Activated T-cell treated with anti-CD3 and anti-CD28 coated beads, Interleukin-2, amount 50 U/mL, for 72 hours (primary cell): ENCODE measurements at regions not wholly inside any gene's neighbourhood (a gene's known extent, or its start where the extent isn't known, plus 50 kb on each side); places are given as distances from the start of the nearest gene placed in this dataset.

Experiments
- ATAC-seq, 2 donors: fragments of 150-1000 bp; cut with Tn5 transposase; replicated peaks in 1 of 2; 2 replicates each; pipeline ENCODE4 v1.10.0; 2021; ENCODE audit warnings: moderate library complexity in 2 of 2, mild to moderate bottlenecking in 1 of 2
- DNase-seq, 2 donors: peaks; one replicate each; pipeline ENCODE4 v3.0.0; 2021 to 2022; ENCODE audit warnings: mixed read lengths in 1 of 2
- H3K27ac Mint-ChIP-seq: one replicate; pipeline ENCODE4 v1.8.0; 2022; ENCODE audit warnings: mild to moderate bottlenecking, moderate library complexity, mixed read lengths
- H3K27me3 Mint-ChIP-seq: one replicate; pipeline ENCODE4 v1.8.0; 2022; ENCODE audit warnings: low read depth, mixed read lengths
- H3K36me3 Mint-ChIP-seq, 2 donors: one replicate each; pipeline ENCODE4 v1.8.0; 2022; ENCODE audit warnings: mixed read lengths in 2 of 2, mild to moderate bottlenecking in 1 of 2; ENCODE audit not compliant: insufficient read depth in 2 of 2
- H3K4me1 Mint-ChIP-seq: one replicate; pipeline ENCODE4 v1.8.0; 2022; ENCODE audit warnings: low read depth, mixed read lengths
- H3K4me3 Mint-ChIP-seq, 2 donors: one replicate each; pipeline ENCODE4 v1.8.0; 2022; ENCODE audit warnings: mild to moderate bottlenecking in 2 of 2, mixed read lengths in 2 of 2, moderate library complexity in 2 of 2
- H3K9me3 Mint-ChIP-seq, 2 donors: one replicate each; pipeline ENCODE4 v1.8.0; 2022; ENCODE audit warnings: mixed read lengths in 2 of 2

GRCh38 chr14:71523630-71524319, 408.5 kb upstream of the RGS6 start:
- peaks cover 30% of the 10 kb centered on the region for H3K4me1 Mint-ChIP-seq
- H3K27ac Mint-ChIP-seq = peak overlapping the region; percentile 92
- DNase-seq = no peak
- peaks cover 1 to 4% of the 10 kb centered on the region in 2 donors for H3K36me3 Mint-ChIP-seq
- H3K9me3 Mint-ChIP-seq = no peaks in the 10 kb centered on the region
- no peaks in the 10 kb centered on the region for H3K27me3 Mint-ChIP-seq
- peak; percentile 96 to 97 for ATAC-seq
- H3K4me3 Mint-ChIP-seq = peak overlapping the region; percentile 35 to 78

GRCh38 chr14:71524320-71524982, 407.8 kb upstream of the RGS6 start:
- H3K36me3 Mint-ChIP-seq = peaks cover 1 to 4% of the 10 kb centered on the region in 2 donors
- DNase-seq (no peak), ATAC-seq (peak in 1 of 2 donors; percentile 10)
- H3K27ac Mint-ChIP-seq = peak overlapping the region; percentile 92
- H3K4me1 Mint-ChIP-seq = peaks cover 30% of the 10 kb centered on the region
- H3K27me3 Mint-ChIP-seq = no peaks in the 10 kb centered on the region
- no peaks in the 10 kb centered on the region for H3K9me3 Mint-ChIP-seq
- peak overlapping the region in 1 of 2 donors; percentile 78 for H3K4me3 Mint-ChIP-seq

- peaks cover 1 to 4% of the 10 kb centered on the region in 2 donors for H3K36me3 Mint-ChIP-seq
- H3K27ac Mint-ChIP-seq = peak overlapping the region; percentile 54
- H3K4me3 Mint-ChIP-seq = no peak overlapping the region
- DNase-seq (no peak), ATAC-seq (no peak)
- H3K4me1 Mint-ChIP-seq = peaks cover 30% of the 10 kb centered on the region
- H3K27me3 Mint-ChIP-seq = no peaks in the 10 kb centered on the region
- no peaks in the 10 kb centered on the region for H3K9me3 Mint-ChIP-seq
Observed at GRCh38 chr14:71525663-71526221, 406.5 kb upstream of the RGS6 start.

- no peaks in the 10 kb centered on the region for H3K27me3 Mint-ChIP-seq
- no peak for ATAC-seq
Observed at GRCh38 chr14:71526388-71526787, 405.8 kb upstream of the RGS6 start.

DNA sequence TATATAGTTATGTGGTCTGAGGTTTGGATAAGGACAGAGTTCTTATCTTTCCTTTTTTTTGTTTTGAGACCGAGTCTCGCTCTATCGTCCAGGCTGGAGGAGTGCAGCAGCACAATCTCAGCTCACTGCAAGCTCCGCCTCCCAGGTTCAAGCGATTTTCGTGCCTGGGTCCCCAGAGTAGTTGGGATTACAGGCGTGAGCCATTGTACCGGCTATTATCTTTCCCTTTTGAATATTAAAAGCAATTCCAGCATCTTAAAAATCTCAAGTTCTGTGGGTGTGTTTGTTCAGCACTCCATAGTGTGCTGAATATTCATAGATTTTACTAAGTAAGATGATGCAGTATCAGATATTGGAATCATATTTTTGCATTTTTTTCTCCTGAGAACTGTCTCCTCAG, 404.4 kb upstream of the RGS6 start:
- Mint-ChIP-seq H3K36me3 (peaks cover 1 to 4% of the 10 kb centered on the region in 2 donors), H3K27ac (no peak overlapping the region)
- DNase-seq = no peak

More at GRCh38 chr14:71526388-71526787, 405.8 kb upstream of the RGS6 start:
- Mint-ChIP-seq H3K36me3 (peaks cover 1 to 5% of the 10 kb centered on the region in 2 donors), H3K4me3 (no peak overlapping the region), H3K4me1 (peaks cover 30% of the 10 kb centered on the region), H3K27ac (no peak overlapping the region), H3K9me3 (no peaks in the 10 kb centered on the region)
- no peak for DNase-seq

GRCh38 chr14:71529848-71530247, 402.4 kb upstream of the RGS6 start:
- no peak for DNase-seq

More for the DNA sequence above, 404.4 kb upstream of the RGS6 start:
- H3K4me3 Mint-ChIP-seq = no peak overlapping the region
- peaks cover 28% of the 10 kb centered on the region for H3K4me1 Mint-ChIP-seq
- ATAC-seq = no peak
- no peaks in the 10 kb centered on the region for H3K9me3 Mint-ChIP-seq
- H3K27me3 Mint-ChIP-seq = no peaks in the 10 kb centered on the region

DNA sequence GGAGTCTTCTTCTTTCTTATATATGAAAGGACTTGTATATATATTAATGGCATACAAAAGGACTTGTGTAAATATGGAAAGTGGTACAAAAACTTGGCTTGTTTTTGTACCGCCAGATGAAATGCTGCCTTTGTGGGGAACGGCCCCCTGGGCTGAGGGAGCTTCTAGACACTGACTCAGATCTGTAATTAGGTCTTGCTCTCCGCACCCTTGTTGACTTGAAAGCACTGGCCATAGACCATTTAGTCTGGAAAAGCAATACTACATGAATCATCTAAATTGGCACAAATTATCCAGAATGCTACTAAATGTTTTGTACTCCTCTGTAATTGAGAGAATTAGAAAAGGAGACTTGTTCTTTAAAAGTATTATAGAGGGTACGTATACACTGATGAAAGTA, 399.9 kb upstream of the RGS6 start:
- no peak overlapping the region for H3K4me3 Mint-ChIP-seq
- DNase-seq (no peak), ATAC-seq (no peak)
- H3K9me3 Mint-ChIP-seq = no peaks in the 10 kb centered on the region
- H3K36me3 Mint-ChIP-seq = peaks cover 0 to 2% of the 10 kb centered on the region in 2 donors
- no peaks in the 10 kb centered on the region for H3K27me3 Mint-ChIP-seq
- H3K27ac Mint-ChIP-seq = no peak overlapping the region
- H3K4me1 Mint-ChIP-seq = peaks cover 2% of the 10 kb centered on the region

More at GRCh38 chr14:71529848-71530247, 402.4 kb upstream of the RGS6 start:
- no peaks in the 10 kb centered on the region for H3K9me3 Mint-ChIP-seq
- H3K36me3 Mint-ChIP-seq = peaks cover 1 to 4% of the 10 kb centered on the region in 2 donors
- peaks cover 8% of the 10 kb centered on the region for H3K4me1 Mint-ChIP-seq
- no peak overlapping the region for H3K27ac Mint-ChIP-seq
- no peaks in the 10 kb centered on the region for H3K27me3 Mint-ChIP-seq
- H3K4me3 Mint-ChIP-seq = no peak overlapping the region
- ATAC-seq = no peak

GRCh38 chr14:71532790-71533189, 399.4 kb upstream of the RGS6 start:
- H3K27ac Mint-ChIP-seq = no peak overlapping the region
- peaks cover 6% of the 10 kb centered on the region for H3K4me1 Mint-ChIP-seq
- no peaks in the 10 kb centered on the region for H3K9me3 Mint-ChIP-seq
- peaks cover 0 to 2% of the 10 kb centered on the region in 2 donors for H3K36me3 Mint-ChIP-seq
- ATAC-seq (no peak), DNase-seq (no peak)
- no peak overlapping the region for H3K4me3 Mint-ChIP-seq
- no peaks in the 10 kb centered on the region for H3K27me3 Mint-ChIP-seq

DNA sequence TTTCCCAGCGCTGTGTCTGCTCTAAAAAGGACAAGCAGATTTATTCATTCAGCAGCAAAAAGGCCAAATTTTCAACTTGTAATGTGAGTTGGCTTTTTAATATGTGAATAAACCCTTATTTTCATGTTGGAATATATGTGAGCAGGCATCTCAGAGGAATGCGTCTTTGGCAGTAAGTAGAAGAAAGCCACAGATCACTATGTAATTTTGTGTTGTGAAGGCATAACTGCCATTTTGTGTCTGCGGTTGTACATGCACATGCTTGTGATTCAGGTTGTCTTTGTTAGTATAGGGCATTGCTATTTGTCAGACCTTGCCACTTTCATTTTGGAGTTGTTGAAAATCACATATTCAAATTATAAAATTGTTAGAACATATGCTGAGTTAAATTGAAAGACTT, 398.8 kb upstream of the RGS6 start:
- no peak overlapping the region for H3K27ac Mint-ChIP-seq
- H3K36me3 Mint-ChIP-seq = peaks cover 0 to 2% of the 10 kb centered on the region in 2 donors
- peaks cover 6% of the 10 kb centered on the region for H3K4me1 Mint-ChIP-seq
- no peak for DNase-seq
- no peak overlapping the region for H3K4me3 Mint-ChIP-seq
- no peaks in the 10 kb centered on the region for H3K9me3 Mint-ChIP-seq
- H3K27me3 Mint-ChIP-seq = no peaks in the 10 kb centered on the region
- ATAC-seq = no peak

- no peak for DNase-seq
- no peak for ATAC-seq
- H3K36me3 Mint-ChIP-seq = peaks cover 0 to 2% of the 10 kb centered on the region in 2 donors
Observed at GRCh38 chr14:71533800-71534199, 398.4 kb upstream of the RGS6 start.

GRCh38 chr14:71534506-71534905, 397.7 kb upstream of the RGS6 start:
- ATAC-seq (no peak), DNase-seq (no peak)

More at GRCh38 chr14:71533800-71534199, 398.4 kb upstream of the RGS6 start:
- Mint-ChIP-seq H3K4me1 (peaks cover 6% of the 10 kb centered on the region), H3K27me3 (no peaks in the 10 kb centered on the region), H3K9me3 (no peaks in the 10 kb centered on the region), H3K27ac (no peak overlapping the region), H3K4me3 (no peak overlapping the region)

GRCh38 chr14:71536015-71536740, 396.1 kb upstream of the RGS6 start:
- Mint-ChIP-seq H3K27ac (no peak overlapping the region), H3K4me1 (peaks cover 6% of the 10 kb centered on the region), H3K36me3 (peaks cover 0 to 2% of the 10 kb centered on the region in 2 donors), H3K4me3 (no peak overlapping the region), H3K9me3 (no peaks in the 10 kb centered on the region), H3K27me3 (no peaks in the 10 kb centered on the region)
- DNase-seq (no peak), ATAC-seq (no peak)

More at GRCh38 chr14:71534506-71534905, 397.7 kb upstream of the RGS6 start:
- Mint-ChIP-seq H3K4me1 (peaks cover 6% of the 10 kb centered on the region), H3K9me3 (no peaks in the 10 kb centered on the region), H3K36me3 (peaks cover 0 to 2% of the 10 kb centered on the region in 2 donors), H3K27ac (no peak overlapping the region), H3K4me3 (no peak overlapping the region), H3K27me3 (no peaks in the 10 kb centered on the region)
